GM18519 (cell line): ENCODE measurements at regions not wholly inside any gene's neighbourhood (a gene's known extent, or its start where the extent isn't known, plus 50 kb on each side); places are given as distances from the start of the nearest gene placed in this dataset.
"Not testable (repeated sequence)": the region's sequence is repeated elsewhere in the genome, so short reads cannot be mapped to it uniquely, and the experiment has no call there.

ENCODE experiments used
- ATAC-seq: cut with Tn5 transposase; IDR thresholded peaks from one replicate; pipeline ENCODE4 v1.9.1; 2021; ENCODE audit warnings: mild to moderate bottlenecking, moderate library complexity; ENCODE audit not compliant: unreplicated experiment, low FRiP score

DNA sequence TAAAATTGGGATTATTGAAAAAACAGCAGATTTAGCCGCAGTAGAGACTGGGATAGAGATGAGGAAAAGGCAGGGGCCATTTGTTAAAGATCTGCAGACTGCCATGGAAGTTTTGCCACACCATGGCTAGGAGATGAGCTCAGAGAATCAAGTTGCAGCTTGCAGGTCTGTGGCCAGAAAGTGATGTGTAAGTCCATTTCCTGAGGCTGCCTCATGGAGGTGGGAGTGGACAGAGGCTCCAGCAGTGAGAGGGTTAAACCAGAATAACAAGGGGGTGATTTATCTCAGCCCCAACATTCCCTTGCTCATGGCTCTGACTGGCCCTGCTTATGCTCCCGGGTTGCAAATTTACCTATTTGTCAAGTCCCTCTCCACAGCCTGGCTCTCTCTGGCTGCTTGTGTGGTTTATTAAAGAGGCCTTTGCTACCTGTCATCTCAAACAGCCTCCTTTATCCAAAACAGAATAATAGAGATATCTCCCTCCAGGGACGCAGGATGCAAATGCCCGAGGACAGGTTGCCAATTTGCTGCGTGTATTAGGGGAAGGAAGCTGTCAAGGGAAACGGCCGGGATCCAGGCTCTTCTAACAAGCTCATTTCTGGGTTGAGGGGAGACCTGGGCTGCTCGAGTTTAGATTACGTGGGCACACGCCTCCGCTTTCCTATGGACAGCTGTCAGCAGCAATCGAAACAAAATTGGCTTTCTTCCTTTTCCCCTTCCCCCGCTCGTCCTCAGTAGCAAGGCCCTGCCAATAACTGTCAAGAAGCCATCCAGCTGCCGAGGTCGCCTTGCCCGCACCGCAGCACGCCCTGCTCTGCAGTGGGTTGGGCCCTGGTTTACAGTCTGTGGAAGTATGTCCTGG lies 72.8 kb upstream of the PITX1 start:
- no peak for ATAC-seq

- ATAC-seq = no peak
Measured at GRCh38 chr5:135106136-135106535, 72.1 kb upstream of the PITX1 start.

DNA sequence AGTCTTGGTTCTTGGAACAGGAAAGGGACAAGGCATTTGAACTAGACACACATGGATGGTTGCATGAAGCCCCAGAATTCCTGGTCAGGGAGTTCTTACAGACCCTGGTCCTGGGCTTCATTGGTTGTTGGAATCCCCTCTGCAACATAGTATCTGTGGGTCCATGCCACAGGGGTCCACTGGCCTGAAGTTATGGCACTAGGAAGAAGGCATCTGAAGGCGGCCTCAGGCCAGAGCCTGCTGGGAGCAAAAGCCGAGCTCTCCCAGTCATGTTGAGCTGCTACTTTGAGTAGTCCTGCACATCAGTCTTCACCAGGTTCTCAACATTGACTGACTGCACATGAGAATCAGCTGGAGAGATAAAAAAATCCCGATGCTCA lies 71.1 kb upstream of the PITX1 start:
- ATAC-seq = no peak

DNA sequence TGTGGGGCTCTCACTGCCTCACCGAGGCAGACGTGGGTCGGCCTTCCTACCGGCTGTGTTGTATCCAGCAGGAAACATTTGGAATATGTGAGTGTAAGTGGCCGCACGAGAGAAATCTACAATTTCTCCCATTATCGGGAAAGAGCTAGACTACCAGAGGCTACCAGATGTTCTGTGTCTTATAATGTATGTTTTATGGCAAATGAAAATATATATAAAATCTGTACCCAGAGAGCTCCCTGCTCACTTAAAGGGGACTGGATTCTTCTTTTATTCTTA lies 69.5 kb upstream of the PITX1 start:
- ATAC-seq = no peak

DNA sequence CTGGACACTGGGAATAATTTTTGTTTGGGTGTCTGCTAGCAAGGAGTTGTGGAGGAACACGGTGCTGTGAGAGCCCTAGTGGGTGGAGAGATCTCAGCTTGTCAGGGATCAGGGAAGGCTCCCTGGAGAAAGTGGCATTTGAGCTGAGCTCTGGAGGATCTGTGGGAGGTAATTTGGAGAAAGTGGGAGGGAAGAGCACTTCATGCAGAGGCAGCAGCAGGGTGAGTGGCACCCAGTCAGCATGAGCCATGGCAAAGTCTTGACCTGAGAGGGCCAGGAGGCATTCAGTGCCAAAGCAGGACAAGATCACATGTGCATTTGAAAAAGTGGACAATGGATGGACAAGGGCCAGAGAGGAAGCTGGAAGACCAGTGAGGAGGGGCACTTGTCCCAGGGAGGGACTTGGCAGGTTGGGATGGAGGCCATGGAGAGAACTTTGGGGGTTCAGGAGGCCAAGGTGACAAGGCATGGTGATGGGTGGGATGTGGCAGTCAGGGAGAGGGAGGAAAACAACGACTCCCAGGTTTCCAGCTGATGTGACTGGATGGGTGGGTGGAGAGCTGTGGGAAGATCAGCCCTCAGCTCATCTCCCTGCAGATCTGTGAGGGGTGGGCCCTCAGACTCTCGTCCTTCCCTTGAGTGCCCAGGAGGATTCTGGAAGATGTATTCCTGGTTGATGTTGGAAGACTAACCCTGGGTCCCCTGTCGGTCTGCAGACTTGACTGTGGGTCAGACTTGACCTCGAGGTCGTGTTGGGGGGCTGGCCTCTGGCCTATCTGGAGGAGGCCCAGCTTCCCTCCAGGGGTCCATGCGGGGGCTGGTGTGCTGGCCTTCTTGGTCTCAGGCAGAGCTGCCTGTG lies 68.9 kb upstream of the PITX1 start:
- no peak for ATAC-seq

DNA sequence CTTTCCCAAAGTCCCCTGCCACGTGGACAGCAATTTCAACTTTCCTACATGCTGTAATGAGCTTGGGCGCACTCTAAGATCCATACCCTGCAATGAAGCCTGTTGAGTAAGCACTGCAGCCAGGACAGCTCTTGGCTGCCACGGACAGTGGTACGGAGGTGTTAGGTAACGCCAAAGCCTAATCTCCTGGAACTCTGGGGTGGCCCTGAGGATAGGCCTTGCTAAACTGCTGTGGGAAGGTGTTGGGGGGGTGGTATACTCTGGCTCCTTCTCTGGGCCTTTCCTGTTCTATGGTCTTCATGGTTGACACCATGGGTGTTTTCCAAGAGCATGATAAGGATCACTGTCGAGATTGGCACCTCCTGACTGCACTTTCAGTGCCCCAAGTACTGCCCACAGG lies 66.4 kb upstream of the PITX1 start:
- ATAC-seq = no peak

- ATAC-seq = no peak
Measured at GRCh38 chr5:135100011-135100410, 66.0 kb upstream of the PITX1 start.

DNA sequence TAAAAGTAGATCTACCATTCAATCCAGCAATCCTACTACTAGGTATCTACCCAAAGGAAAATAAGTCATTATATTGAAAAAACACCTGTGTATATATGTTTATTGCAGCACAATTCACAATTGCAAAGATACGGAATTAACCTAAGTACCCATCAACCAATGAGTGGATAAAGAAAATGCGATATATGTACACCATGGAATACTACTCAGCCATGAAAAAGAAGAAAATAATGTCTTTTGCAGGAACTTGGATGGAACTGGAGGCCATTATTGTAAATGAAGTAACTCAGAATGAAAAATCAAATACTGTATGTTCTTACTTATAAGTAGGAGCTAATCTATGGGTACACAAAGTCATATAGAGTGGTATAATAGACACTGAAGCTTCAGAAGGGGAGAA lies 63.4 kb upstream of the PITX1 start:
- ATAC-seq = no peak

GRCh38 chr5:135095871-135096270 lies 61.8 kb upstream of the PITX1 start:
- ATAC-seq = no peak

- ATAC-seq = no peak
Measured at GRCh38 chr5:135095052-135095715, 61.2 kb upstream of the PITX1 start.

DNA sequence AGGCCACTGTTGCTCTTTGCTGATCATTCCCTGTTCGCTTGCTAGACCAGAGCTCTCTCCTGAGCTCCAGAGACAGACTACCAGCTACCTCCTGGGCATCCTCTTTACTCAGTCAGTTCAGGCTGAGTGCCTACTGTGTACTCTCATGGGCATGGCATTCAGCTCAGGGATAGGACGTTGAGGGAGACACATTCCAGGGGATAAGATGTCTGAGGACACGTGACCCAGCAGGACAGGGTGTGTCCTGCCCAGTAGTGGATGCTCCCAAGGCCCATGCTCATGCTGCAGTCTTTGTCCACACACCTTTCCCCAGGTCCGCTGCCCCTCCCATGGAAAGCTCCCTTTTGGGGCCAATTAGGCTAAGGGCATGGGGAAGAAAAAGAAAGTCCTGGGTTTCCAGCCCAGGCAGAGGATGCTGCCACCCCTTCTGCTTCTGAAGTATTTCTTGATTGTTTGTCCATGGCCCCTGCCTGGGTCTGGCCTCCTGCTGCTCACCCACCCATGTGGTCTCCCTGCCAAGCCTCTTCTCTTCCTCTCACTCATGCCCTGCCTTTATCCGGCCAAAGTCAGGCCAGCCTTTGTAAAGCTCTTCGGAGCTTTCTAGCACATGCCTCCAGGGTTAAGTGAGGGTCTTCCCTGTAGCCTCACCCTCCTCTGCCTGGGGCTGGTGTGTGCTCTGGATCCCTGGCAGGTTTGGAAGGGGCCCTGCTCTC lies 60.5 kb upstream of the PITX1 start:
- ATAC-seq = no peak

DNA sequence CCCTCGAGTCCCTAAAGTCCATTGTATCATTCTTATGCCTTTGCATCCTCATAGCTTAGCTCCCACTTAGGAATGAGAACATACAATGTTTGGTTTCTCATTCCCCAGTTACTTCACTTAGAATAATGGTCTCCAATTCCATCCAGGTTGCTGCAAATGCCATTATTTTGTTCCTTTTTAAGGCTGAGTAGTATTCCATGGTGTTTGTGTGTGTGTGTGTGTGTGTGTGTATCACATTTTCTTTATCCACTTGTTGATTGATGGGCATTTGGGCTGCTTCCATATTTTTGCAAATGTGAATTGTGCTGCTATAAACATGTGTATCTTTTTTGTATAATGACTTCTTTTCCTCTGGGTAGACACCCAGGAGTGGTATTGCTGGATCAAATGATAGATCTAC lies 59.5 kb upstream of the PITX1 start:
- not testable (repeated sequence) for ATAC-seq

DNA sequence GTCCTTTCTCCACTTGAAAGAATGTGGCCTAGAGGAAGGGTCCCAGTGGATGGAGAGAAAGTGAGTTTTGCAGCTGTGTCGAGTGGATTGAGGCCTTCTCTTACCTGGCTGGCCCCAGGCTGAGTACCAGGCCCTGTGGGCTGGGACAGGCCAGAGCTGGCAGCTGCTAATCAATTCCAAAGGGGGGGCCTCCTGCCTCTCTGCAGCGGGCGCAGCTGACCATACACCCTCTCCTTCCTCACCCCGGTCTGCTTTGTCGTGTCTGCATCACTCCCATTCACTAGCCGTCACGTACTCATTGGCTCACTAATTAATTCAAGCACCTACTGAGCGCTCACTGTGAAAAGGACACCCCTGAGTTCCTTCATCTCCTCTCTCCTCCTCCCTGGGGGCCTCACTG lies 58.4 kb upstream of the PITX1 start:
- no peak for ATAC-seq

DNA sequence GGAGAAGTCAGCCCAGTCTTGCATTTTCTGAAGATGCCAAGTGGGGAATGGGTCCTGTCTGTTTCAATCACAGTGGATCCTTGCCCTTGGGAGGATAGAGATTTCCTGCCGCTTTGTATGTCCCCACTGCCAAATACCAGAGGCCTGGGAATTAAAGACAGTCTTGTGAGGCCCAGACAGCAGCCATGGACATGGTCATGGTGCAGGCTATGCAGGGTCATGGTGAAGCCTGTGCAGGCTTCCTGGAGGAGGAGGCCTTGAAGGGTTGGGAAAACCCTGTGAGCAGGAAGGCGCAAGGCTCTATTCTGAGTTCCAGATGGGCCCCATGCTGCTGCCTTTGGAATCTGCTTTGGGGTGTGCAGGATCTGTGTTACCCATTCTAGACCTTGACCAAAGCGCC lies 57.3 kb upstream of the PITX1 start:
- no peak for ATAC-seq

DNA sequence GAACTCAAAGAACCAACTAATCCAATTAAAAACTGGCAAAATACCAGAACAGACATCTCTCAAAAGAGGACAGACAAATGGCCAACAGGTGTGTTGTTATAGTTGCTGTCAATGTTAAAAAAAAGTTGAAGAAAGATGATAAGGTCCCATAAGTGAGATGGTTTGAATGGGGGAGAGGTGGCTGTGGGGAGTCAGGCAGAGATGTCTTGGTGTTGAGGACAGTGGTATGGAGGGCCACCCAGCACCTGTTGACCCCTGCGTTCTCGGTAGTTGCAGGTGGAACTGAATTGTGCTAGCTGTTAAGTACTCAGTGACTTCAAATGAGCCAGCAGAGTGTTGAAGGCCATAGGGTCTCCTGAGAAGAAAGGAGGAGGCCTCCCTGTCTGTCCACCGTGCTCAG lies 55.9 kb upstream of the PITX1 start:
- ATAC-seq = no peak

DNA sequence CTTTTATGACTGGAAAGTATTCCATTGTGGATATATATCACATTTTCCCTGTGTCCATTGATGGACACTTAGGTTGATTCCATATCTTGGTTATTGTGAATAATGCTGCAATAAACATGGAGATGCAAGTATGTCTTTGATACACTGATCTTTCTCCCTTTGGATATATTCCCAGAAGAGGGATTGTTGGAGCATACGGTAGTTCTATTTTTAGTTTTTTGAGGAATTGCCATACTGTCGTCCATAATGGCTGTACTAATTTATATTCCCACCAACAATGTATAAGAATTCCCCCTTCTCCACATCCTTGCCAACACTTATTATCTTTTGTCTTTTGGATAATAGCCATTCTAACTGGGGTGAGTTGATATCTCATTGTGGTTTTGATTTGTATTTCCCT lies 54.9 kb upstream of the PITX1 start:
- no peak for ATAC-seq

- ATAC-seq = no peak
Measured at GRCh38 chr5:135087950-135088349, 53.9 kb upstream of the PITX1 start.

GRCh38 chr5:135085936-135086725 lies 52.1 kb upstream of the PITX1 start:
- no peak for ATAC-seq

DNA sequence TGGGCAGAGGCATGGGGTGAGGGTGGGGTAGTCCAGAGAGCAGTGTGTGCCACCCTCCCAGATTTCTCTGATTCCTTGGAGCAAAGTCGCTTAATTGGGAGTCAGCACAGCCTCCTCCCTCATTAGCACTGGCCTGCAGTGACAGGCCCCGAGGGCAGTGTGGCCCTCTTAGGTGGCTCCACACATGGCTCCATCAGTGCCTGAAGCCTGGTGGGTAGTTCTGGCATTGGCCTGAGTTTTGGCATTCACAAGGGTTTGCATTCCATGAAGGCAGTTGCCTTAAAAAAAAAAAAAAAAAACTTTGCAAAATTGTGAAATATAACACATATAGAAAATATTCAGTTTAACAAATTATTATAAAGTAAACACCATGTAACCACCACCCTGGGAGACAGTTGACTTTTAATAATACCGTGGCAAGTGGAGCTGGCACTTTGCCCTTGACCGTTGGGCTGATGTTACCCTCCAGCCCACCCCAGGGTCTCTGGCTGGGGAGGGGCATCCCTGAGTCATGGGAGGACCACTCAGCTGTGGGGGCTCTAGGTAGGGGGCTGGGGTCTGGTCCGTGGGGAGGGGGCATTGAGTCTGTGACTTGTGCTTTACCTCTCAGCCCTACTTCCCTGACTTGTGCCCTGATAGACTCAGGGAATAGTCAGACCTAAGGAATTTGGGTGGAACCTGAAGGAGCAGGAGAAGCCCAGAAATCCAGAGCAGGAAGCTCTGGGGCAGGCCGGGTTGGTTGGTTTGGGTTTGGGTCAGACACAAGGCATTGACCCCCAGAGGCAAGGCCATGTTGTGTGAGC lies 51.3 kb upstream of the PITX1 start:
- no peak for ATAC-seq
